Osteocyte (in vitro differentiated cells): ENCODE measurements at regions not wholly inside any gene's neighbourhood (a gene's known extent, or its start where the extent isn't known, plus 50 kb on each side); places are given as distances from the start of the nearest gene placed in this dataset.
"Not testable (repeated sequence)": the region's sequence is repeated elsewhere in the genome, so short reads cannot be mapped to it uniquely, and the experiment has no call there.

ENCODE experiments used
- DNase-seq: peaks from one replicate; pipeline ENCODE4 v3.0.0; 2021; ENCODE audit warnings: mixed read lengths; ENCODE audit not compliant: unreplicated experiment; ENCODE audit errors: extremely low spot score
- H3K27ac Mint-ChIP-seq: one replicate; pipeline ENCODE4 v1.8.0; 2021; ENCODE audit warnings: mild to moderate bottlenecking, mixed read lengths; ENCODE audit not compliant: unreplicated experiment
- H3K27me3 Mint-ChIP-seq: one replicate; pipeline ENCODE4 v1.8.0; 2021; ENCODE audit warnings: mixed read lengths; ENCODE audit not compliant: unreplicated experiment
- H3K36me3 Mint-ChIP-seq: one replicate; pipeline ENCODE4 v1.8.0; 2021; ENCODE audit warnings: mixed read lengths; ENCODE audit not compliant: unreplicated experiment
- H3K4me1 Mint-ChIP-seq: one replicate; pipeline ENCODE4 v1.8.0; 2021; ENCODE audit warnings: mixed read lengths; ENCODE audit not compliant: unreplicated experiment
- H3K4me3 Mint-ChIP-seq: one replicate; pipeline ENCODE4 v1.8.0; 2021; ENCODE audit warnings: mild to moderate bottlenecking, moderate library complexity, mixed read lengths; ENCODE audit not compliant: unreplicated experiment
- H3K9me3 Mint-ChIP-seq: one replicate; pipeline ENCODE4 v1.8.0; 2021; ENCODE audit warnings: mixed read lengths; ENCODE audit not compliant: unreplicated experiment
- CTCF ChIP-seq: fragments of 200-600 bp; sonication (generic); IDR thresholded peaks from 2 replicates; pipeline ENCODE4 v1.5.0; 2021; ENCODE audit warnings: antibody characterized with exemption, mild to moderate bottlenecking, moderate library complexity

DNA sequence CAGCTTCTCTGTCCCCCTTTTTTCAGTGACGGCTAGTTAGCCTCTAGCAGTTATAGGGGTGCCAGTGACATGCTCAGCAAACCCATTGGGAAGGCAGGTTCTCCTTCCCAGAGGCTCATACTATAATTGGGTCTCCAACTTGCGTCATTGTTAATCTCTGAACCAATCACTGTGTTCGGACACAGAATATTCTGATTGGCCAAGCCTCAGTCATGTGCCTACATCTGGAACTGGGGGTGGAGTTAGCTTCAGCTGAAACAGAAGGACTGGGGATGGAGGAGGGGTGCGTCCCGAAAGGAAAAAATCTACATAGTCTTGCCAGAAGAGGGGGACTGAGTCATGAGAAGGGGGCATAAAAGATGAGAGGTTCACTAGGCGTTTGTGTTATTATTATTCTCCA is 165.6 kb downstream of the SUDS3 start:
- H3K27me3 Mint-ChIP-seq, result no peaks in the 10 kb centered on the region
- no peaks in the 10 kb centered on the region for H3K4me1 Mint-ChIP-seq
- H3K27ac Mint-ChIP-seq, result no peak overlapping the region
- H3K4me3 Mint-ChIP-seq, result no peak overlapping the region
- no peak for TF ChIP-seq CTCF
- H3K9me3 Mint-ChIP-seq, result peaks cover 15% of the 10 kb centered on the region
- DNase-seq, result no peak
- H3K36me3 Mint-ChIP-seq, result no peaks in the 10 kb centered on the region

- no peak overlapping the region for H3K4me3 Mint-ChIP-seq
- no peak overlapping the region for H3K27ac Mint-ChIP-seq
- H3K4me1 Mint-ChIP-seq, result no peaks in the 10 kb centered on the region
- DNase-seq, result no peak
- no peaks in the 10 kb centered on the region for H3K36me3 Mint-ChIP-seq
- TF ChIP-seq CTCF, result no peak
- peaks cover 18% of the 10 kb centered on the region for H3K9me3 Mint-ChIP-seq
- no peaks in the 10 kb centered on the region for H3K27me3 Mint-ChIP-seq
Observed at GRCh38 chr12:118543651-118544050, 167.3 kb downstream of the SUDS3 start.

DNA sequence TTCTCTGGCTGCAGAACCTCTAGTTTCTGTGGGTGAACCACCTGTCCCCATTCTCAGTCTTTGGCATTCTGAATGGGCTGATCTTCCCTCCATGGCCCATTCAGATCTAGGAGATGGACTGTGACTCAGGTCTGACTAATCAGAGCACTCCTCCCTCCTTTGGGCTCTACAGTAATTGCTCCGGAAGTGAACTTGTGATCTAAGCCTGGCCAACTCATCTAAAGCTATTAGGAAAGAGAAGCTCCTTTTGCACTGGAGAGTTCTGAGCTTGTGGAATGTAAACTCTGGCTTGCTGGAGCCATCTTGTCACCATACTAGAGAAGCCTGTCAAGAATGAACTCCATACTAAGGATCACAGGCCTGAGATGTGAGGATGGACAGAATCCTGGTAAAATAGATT is 168.2 kb downstream of the SUDS3 start:
- TF ChIP-seq CTCF, result no peak
- Mint-ChIP-seq H3K27ac (no peak overlapping the region), H3K27me3 (no peaks in the 10 kb centered on the region)

GRCh38 chr12:118547606-118548005 is 171.3 kb downstream of the SUDS3 start:
- peak; percentile 15 for DNase-seq
- not testable (repeated sequence) for H3K4me3 Mint-ChIP-seq, H3K27ac Mint-ChIP-seq, H3K27me3 Mint-ChIP-seq, H3K36me3 Mint-ChIP-seq, H3K4me1 Mint-ChIP-seq
- peaks cover 13% of the 10 kb centered on the region for H3K9me3 Mint-ChIP-seq

More for the DNA sequence above, 168.2 kb downstream of the SUDS3 start:
- no peaks in the 10 kb centered on the region for H3K4me1 Mint-ChIP-seq
- no peak overlapping the region for H3K4me3 Mint-ChIP-seq
- peaks cover 17% of the 10 kb centered on the region for H3K9me3 Mint-ChIP-seq
- DNase-seq, result peak; percentile 13
- H3K36me3 Mint-ChIP-seq, result no peaks in the 10 kb centered on the region

DNA sequence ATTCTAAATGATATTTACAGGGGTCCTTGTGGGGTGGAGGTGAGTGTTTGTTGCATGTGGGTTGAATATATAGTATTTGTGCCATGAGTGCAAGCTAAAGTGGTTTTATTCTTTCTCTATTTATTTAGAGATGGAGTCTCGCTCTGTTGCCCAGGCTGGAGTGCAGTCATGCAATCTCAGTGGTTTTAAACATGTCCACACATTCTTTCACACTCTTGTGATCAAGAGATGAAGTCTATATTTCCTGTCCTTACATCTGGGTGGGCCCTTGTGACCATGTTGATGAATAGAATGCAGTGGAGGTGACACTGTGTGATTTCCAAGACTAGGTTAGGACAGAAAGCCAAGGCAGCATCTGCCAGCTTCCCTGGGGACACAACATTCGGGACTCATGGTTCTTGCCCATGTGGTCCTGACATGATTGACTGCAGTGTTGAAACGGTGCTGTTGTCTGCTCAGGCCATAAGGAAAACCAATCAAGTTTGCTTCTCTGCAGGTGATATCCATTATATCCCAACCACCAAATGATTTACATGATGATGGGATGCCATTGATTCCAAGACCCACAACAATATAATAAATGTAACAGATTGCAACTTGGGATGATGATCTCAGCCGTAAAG is 172.6 kb downstream of the SUDS3 start:
- H3K27me3 Mint-ChIP-seq, result no peaks in the 10 kb centered on the region

More for the DNA sequence above, 172.6 kb downstream of the SUDS3 start:
- Mint-ChIP-seq H3K36me3 (no peaks in the 10 kb centered on the region), H3K4me3 (no peak overlapping the region), H3K9me3 (peaks cover 19% of the 10 kb centered on the region), H3K4me1 (no peaks in the 10 kb centered on the region), H3K27ac (no peak overlapping the region)
- TF ChIP-seq CTCF, result no peak
- peak; percentile 4 for DNase-seq
